Caco-2 (cell line): ENCODE measurements at regions not wholly inside any gene's neighbourhood (a gene's known extent, or its start where the extent isn't known, plus 50 kb on each side); places are given as distances from the start of the nearest gene placed in this dataset.

Source experiments
- BruUV-seq: library from RNA; stranded (reverse); fragments of 400-500 nt; replicated peaks from 2 replicates; lab custom pipeline; 2021; lab: Mats Ljungman, UMichigan
- CTCF ChIA-PET: fragments of 300-600 bp; sonication (Branson Sonifier 250); formaldehyde crosslinking; loops from one replicate; lab custom pipeline; 2022; ENCODE audit warnings: antibody characterized with exemption; lab: Charles Lee
- POLR2A ChIA-PET: fragments of 300-600 bp; sonication (Branson Sonifier 250); formaldehyde crosslinking; loops from one replicate; lab custom pipeline; 2022; ENCODE audit warnings: antibody characterized with exemption; lab: Charles Lee
- DNase-seq, 2 experiments: peaks; one replicate each; pipeline versions ENCODE4 v3.0.0 to v3.0.0-alpha.2; 2020 to 2022
- H3K27me3 ChIP-seq: replicated peaks from 2 replicates; pipeline ENCODE4 v1.6.0; 2011; ENCODE audit warnings: low read length; ENCODE audit not compliant: control insufficient read depth, insufficient read depth
- H3K36me3 ChIP-seq: 2 replicates; pipeline ENCODE4 v1.5.1; 2011; ENCODE audit warnings: low read length; ENCODE audit not compliant: control insufficient read depth, insufficient read depth
- H3K4me1 ChIP-seq: fragments of 250-450 bp; sonication (Bioruptor Pico); 2 replicates; pipeline ENCODE4 v1.5.1; 2020; ENCODE audit warnings: mild to moderate bottlenecking
- H3K4me3 ChIP-seq: 2 replicates; pipeline ENCODE4 v1.5.1; 2011; ENCODE audit warnings: low read depth, mild to moderate bottlenecking, control low read depth, low read length
- H3K9me3 ChIP-seq: fragments of 250-450 bp; sonication (Bioruptor Pico); 2 replicates; pipeline ENCODE4 v1.5.1; 2020; ENCODE audit warnings: mild to moderate bottlenecking, moderate library complexity
- H3K27ac Mint-ChIP-seq: one replicate; pipeline ENCODE4 v1.8.0; 2022; ENCODE audit warnings: mixed read lengths; ENCODE audit not compliant: unreplicated experiment
- H3K27me3 Mint-ChIP-seq: one replicate; pipeline ENCODE4 v1.8.0; 2022; ENCODE audit warnings: mixed read lengths; ENCODE audit not compliant: insufficient read depth, unreplicated experiment
- H3K36me3 Mint-ChIP-seq: one replicate; pipeline ENCODE4 v1.8.0; 2022; ENCODE audit warnings: mild to moderate bottlenecking, mixed read lengths; ENCODE audit not compliant: insufficient read depth, unreplicated experiment
- H3K4me1 Mint-ChIP-seq: one replicate; pipeline ENCODE4 v1.8.0; 2022; ENCODE audit warnings: low read depth, mixed read lengths; ENCODE audit not compliant: unreplicated experiment
- H3K4me3 Mint-ChIP-seq: one replicate; pipeline ENCODE4 v1.8.0; 2022; ENCODE audit warnings: mild to moderate bottlenecking, moderate library complexity, mixed read lengths; ENCODE audit not compliant: unreplicated experiment
- H3K9me3 Mint-ChIP-seq: one replicate; pipeline ENCODE4 v1.8.0; 2022; ENCODE audit warnings: mixed read lengths; ENCODE audit not compliant: unreplicated experiment
- intact Hi-C: fragments of 100-400 bp; cut with micrococcal nuclease; formaldehyde crosslinking; loops from one replicate; pipeline ENCODE4 v1.10.0; 2022; ENCODE audit not compliant: unreplicated experiment
- TF ChIP-seq, protein P1 (sequence below), 2 experiments: fragments of 200-600 bp in 1 of 2; IDR thresholded peaks; 1 replicate in 1 of 2; 2 replicates in 1 of 2; pipeline versions ENCODE4 v1.5.1 to v1.8.0; 2011 to 2022; ENCODE audit warnings: antibody characterized with exemption in 1 of 2, control low read depth in 1 of 2, inconsistent platforms in 1 of 2, low read depth in 1 of 2, low read length in 1 of 2, mild to moderate bottlenecking in 1 of 2, moderate library complexity in 1 of 2; ENCODE audit not compliant: insufficient read depth in 1 of 2, severe bottlenecking in 1 of 2, unreplicated experiment in 1 of 2

DNA sequence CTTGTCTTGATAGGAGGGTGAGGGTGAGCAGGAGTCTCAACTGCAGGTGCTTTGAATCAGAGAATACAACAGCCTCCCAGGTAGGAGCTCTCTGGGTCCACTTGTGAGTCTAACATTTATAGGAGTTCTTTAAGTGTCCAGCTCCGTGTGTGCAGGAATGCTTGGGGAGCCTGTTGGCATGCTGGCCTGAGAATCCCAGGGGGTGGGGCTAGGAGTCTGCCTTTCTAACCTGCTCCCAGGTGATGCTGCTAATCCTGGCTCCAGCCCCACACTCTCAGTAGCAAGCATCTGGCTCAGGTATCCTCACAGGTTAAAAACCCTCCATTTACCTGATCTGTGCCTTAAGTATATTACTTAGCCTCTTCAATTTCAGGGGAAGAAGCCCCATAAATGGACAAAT is 368.9 kb downstream of the RBM26 start:
- H3K9me3 Mint-ChIP-seq = no peaks in the 10 kb centered on the region
- Histone ChIP-seq H3K4me3 (no peak overlapping the region), H3K9me3 (no peaks in the 10 kb centered on the region), H3K27me3 (no peaks in the 10 kb centered on the region), H3K36me3 (no peaks in the 10 kb centered on the region), H3K4me1 (no peaks in the 10 kb centered on the region)
- no peak overlapping the region for H3K27ac Mint-ChIP-seq
- ChIA-PET POLR2A (no interaction called here), CTCF (no interaction called here)
- TF ChIP-seq, protein P1, sequence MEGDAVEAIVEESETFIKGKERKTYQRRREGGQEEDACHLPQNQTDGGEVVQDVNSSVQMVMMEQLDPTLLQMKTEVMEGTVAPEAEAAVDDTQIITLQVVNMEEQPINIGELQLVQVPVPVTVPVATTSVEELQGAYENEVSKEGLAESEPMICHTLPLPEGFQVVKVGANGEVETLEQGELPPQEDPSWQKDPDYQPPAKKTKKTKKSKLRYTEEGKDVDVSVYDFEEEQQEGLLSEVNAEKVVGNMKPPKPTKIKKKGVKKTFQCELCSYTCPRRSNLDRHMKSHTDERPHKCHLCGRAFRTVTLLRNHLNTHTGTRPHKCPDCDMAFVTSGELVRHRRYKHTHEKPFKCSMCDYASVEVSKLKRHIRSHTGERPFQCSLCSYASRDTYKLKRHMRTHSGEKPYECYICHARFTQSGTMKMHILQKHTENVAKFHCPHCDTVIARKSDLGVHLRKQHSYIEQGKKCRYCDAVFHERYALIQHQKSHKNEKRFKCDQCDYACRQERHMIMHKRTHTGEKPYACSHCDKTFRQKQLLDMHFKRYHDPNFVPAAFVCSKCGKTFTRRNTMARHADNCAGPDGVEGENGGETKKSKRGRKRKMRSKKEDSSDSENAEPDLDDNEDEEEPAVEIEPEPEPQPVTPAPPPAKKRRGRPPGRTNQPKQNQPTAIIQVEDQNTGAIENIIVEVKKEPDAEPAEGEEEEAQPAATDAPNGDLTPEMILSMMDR (IDR thresholded peaks at IDR 0.05; ENCODE audit: insufficient read depth in 1 of 2, low read depth in 1 of 2, low read length in 1 of 2, severe bottlenecking in 1 of 2, unreplicated experiment in 1 of 2) = no peak
- intact Hi-C loops = no loop called here
- no peaks in the 10 kb centered on the region for H3K36me3 Mint-ChIP-seq
- H3K4me1 Mint-ChIP-seq = no peaks in the 10 kb centered on the region
- no peak overlapping the region for H3K4me3 Mint-ChIP-seq
- DNase-seq = no peak
- H3K27me3 Mint-ChIP-seq = no peaks in the 10 kb centered on the region
- no TSS peak for BruUV-seq

DNA sequence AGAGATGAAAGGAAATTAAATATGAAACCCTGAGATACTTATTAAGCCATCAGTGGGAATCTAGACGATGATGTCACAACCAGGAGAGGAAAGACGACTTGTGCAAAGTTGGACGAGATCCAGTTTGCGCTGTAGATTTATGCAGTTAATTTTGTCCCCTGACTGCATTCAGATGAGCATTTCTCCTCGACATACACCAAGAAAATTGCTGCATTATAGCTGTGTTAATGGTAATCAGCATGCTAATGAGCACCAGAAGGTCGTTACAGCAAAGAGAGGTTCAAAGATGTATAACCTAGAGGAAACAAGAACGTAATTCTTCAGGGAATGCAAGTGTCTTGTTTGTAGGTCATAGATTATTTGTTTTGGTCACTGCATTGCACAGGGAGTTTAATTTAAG is 371.7 kb downstream of the RBM26 start:
- no peaks in the 10 kb centered on the region for H3K9me3 ChIP-seq
- Mint-ChIP-seq H3K4me1 (no peaks in the 10 kb centered on the region), H3K27me3 (no peaks in the 10 kb centered on the region), H3K9me3 (no peaks in the 10 kb centered on the region), H3K27ac (no peak overlapping the region), H3K4me3 (no peak overlapping the region), H3K36me3 (no peaks in the 10 kb centered on the region)
- BruUV-seq = no TSS peak
- ChIA-PET CTCF (no interaction called here), POLR2A (no interaction called here)
- H3K27me3 ChIP-seq = no peaks in the 10 kb centered on the region
- no peaks in the 10 kb centered on the region for H3K4me1 ChIP-seq
- H3K36me3 ChIP-seq = no peaks in the 10 kb centered on the region
- DNase-seq = no peak
- TF ChIP-seq, protein P1 (IDR thresholded peaks at IDR 0.05; ENCODE audit: insufficient read depth in 1 of 2, low read depth in 1 of 2, low read length in 1 of 2, severe bottlenecking in 1 of 2, unreplicated experiment in 1 of 2) = no peak
- intact Hi-C loops = no loop called here
- H3K4me3 ChIP-seq = no peak overlapping the region

DNA sequence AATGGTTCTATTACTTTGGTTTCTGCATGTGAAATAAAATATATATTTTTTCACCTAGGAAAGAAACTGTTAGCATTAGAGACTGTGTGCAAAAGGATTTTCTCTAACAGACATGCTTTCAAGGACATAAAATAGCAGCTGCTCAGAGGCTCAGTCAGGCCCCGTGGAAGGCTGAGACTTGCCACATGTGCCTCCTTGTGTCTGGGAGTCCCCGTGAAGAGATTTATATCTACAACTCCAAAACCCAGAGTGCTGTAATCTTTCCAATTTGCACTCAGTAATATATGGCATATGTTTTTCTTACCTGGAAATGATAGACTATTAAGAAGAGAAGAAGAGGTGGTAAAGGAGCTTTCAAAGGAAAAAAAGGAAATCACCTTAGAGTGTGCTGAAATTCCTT is 371.6 kb upstream of the OBI1 start:
- Mint-ChIP-seq H3K27me3 (no peaks in the 10 kb centered on the region), H3K36me3 (no peaks in the 10 kb centered on the region), H3K9me3 (no peaks in the 10 kb centered on the region), H3K4me1 (no peaks in the 10 kb centered on the region), H3K27ac (no peak overlapping the region), H3K4me3 (no peak overlapping the region)
- intact Hi-C loops = no loop called here
- CTCF ChIA-PET = no interaction called here
- no TSS peak for BruUV-seq
- no peaks in the 10 kb centered on the region for H3K9me3 ChIP-seq
- no peak for DNase-seq
- no peaks in the 10 kb centered on the region for H3K36me3 ChIP-seq
- POLR2A ChIA-PET = no interaction called here
- H3K27me3 ChIP-seq = no peaks in the 10 kb centered on the region
- TF ChIP-seq, protein P1 (IDR thresholded peaks at IDR 0.05; ENCODE audit: insufficient read depth in 1 of 2, low read depth in 1 of 2, low read length in 1 of 2, severe bottlenecking in 1 of 2, unreplicated experiment in 1 of 2) = no peak
- H3K4me1 ChIP-seq = no peaks in the 10 kb centered on the region
- H3K4me3 ChIP-seq = no peak overlapping the region
